ENCODE measurements at regions not wholly inside any gene's neighbourhood (a gene's known extent, or its start where the extent isn't known, plus 50 kb on each side); places are given as distances from the start of the nearest gene placed in this dataset.

GRCh38 chr6:134453792-134454510 lies 136.0 kb upstream of the SGK1 start:
- Mint-ChIP-seq H3K9me3 (no peaks in the 10 kb centered on the region), H3K27ac (no peak overlapping the region), H3K36me3 (ENCODE audit: low read depth) (no peaks in the 10 kb centered on the region), H3K27me3 (ENCODE audit: insufficient read depth) (no peaks in the 10 kb centered on the region), H3K4me3 (no peak overlapping the region), H3K4me1 (ENCODE audit: low read depth) (peaks cover 44% of the 10 kb centered on the region)
- TF ChIP-seq CTCF (IDR thresholded peaks at IDR 0.05) = no peak
- no peak for DNase-seq

GRCh38 chr6:134452906-134453305 lies 135.0 kb upstream of the SGK1 start:
- Mint-ChIP-seq H3K27ac (no peak overlapping the region), H3K4me3 (no peak overlapping the region), H3K36me3 (ENCODE audit: low read depth) (no peaks in the 10 kb centered on the region), H3K4me1 (ENCODE audit: low read depth) (peaks cover 54% of the 10 kb centered on the region), H3K27me3 (ENCODE audit: insufficient read depth) (no peaks in the 10 kb centered on the region), H3K9me3 (no peaks in the 10 kb centered on the region)
- no peak for DNase-seq
- TF ChIP-seq CTCF (IDR thresholded peaks at IDR 0.05) = no peak

- H3K27ac Mint-ChIP-seq = no peak overlapping the region
- H3K4me3 Mint-ChIP-seq = no peak overlapping the region
- no peak for DNase-seq
- H3K36me3 Mint-ChIP-seq (ENCODE audit: low read depth) = no peaks in the 10 kb centered on the region
- no peaks in the 10 kb centered on the region for H3K9me3 Mint-ChIP-seq
- peaks cover 68% of the 10 kb centered on the region for H3K4me1 Mint-ChIP-seq (ENCODE audit: low read depth)
- no peak for TF ChIP-seq CTCF (IDR thresholded peaks at IDR 0.05)
- no peaks in the 10 kb centered on the region for H3K27me3 Mint-ChIP-seq (ENCODE audit: insufficient read depth)
These were observed 133.6 kb upstream of the SGK1 start for GRCh38 chr6:134451529-134451928.

GRCh38 chr6:134449781-134450180 lies 131.9 kb upstream of the SGK1 start:
- no peak overlapping the region for H3K4me3 Mint-ChIP-seq
- H3K36me3 Mint-ChIP-seq (ENCODE audit: low read depth) = no peaks in the 10 kb centered on the region
- H3K27me3 Mint-ChIP-seq (ENCODE audit: insufficient read depth) = no peaks in the 10 kb centered on the region
- no peak for DNase-seq
- H3K9me3 Mint-ChIP-seq = no peaks in the 10 kb centered on the region
- no peak overlapping the region for H3K27ac Mint-ChIP-seq
- TF ChIP-seq CTCF (IDR thresholded peaks at IDR 0.05) = no peak
- H3K4me1 Mint-ChIP-seq (ENCODE audit: low read depth) = peaks cover 72% of the 10 kb centered on the region

- no peaks in the 10 kb centered on the region for H3K27me3 Mint-ChIP-seq (ENCODE audit: insufficient read depth)
- peaks cover 64% of the 10 kb centered on the region for H3K4me1 Mint-ChIP-seq (ENCODE audit: low read depth)
- no peak for DNase-seq
- H3K27ac Mint-ChIP-seq = peak overlapping the region; percentile 85
- no peaks in the 10 kb centered on the region for H3K36me3 Mint-ChIP-seq (ENCODE audit: low read depth)
- H3K4me3 Mint-ChIP-seq = no peak overlapping the region; the same call in 1 of the 2 replicates
- no peaks in the 10 kb centered on the region for H3K9me3 Mint-ChIP-seq
- TF ChIP-seq CTCF (IDR thresholded peaks at IDR 0.05) = no peak
These were observed 131.1 kb upstream of the SGK1 start for GRCh38 chr6:134449004-134449403.

Measured in HFFc6 (cell line).